ENCODE measurements at regions not wholly inside any gene's neighbourhood (a gene's known extent, or its start where the extent isn't known, plus 50 kb on each side); places are given as distances from the start of the nearest gene placed in this dataset.

- TF ChIP-seq CTCF (IDR thresholded peaks at IDR 0.05; ENCODE audit: low read depth, low read length), result no peak
- Histone ChIP-seq H3K9me3 (no peaks in the 10 kb centered on the region), H3K27me3 (peaks cover 36% of the 10 kb centered on the region), H3K4me1 (no peaks in the 10 kb centered on the region), H3K36me3 (no peaks in the 10 kb centered on the region), H3K4me3 (ENCODE audit: low read depth, low read length) (no peak overlapping the region)
- no peak for DNase-seq
Measured at GRCh38 chr15:98433856-98434255, 214.5 kb upstream of the IGF1R start.

GRCh38 chr15:98437752-98438151, 210.6 kb upstream of the IGF1R start:
- TF ChIP-seq CTCF (IDR thresholded peaks at IDR 0.05; ENCODE audit: low read depth, low read length), result no peak
- DNase-seq, result no peak
- Histone ChIP-seq H3K4me3 (ENCODE audit: low read depth, low read length) (no peak overlapping the region), H3K36me3 (no peaks in the 10 kb centered on the region), H3K4me1 (no peaks in the 10 kb centered on the region), H3K9me3 (no peaks in the 10 kb centered on the region), H3K27me3 (peaks cover 15% of the 10 kb centered on the region)

DNA sequence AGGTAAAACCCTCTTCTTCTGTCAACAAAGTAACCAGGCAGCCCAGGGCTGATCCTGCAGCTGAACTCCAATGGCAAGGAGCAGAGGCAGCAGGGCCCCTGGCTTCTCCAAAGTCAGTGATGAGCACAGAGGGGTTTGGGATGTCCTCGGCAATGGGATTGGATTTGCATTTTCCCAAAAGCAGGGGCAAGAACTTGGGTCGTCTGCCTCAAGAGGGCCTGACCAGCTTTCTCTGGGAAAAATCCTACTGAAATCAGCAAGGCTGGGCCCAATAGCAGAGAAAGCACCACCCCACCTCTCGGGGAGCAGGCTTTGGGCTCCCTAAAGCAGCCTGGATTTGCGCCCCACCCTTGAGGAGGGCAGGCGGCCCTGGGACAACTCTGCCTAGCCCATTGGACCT, 210.0 kb upstream of the IGF1R start:
- H3K9me3 ChIP-seq, result no peaks in the 10 kb centered on the region
- no peaks in the 10 kb centered on the region for H3K36me3 ChIP-seq
- DNase-seq, result no peak
- peaks cover 14% of the 10 kb centered on the region for H3K27me3 ChIP-seq
- TF ChIP-seq CTCF (IDR thresholded peaks at IDR 0.05; ENCODE audit: low read depth, low read length), result no peak
- H3K4me1 ChIP-seq, result no peaks in the 10 kb centered on the region
- H3K4me3 ChIP-seq (ENCODE audit: low read depth, low read length), result no peak overlapping the region

- DNase-seq, result no peak
- TF ChIP-seq CTCF (IDR thresholded peaks at IDR 0.05; ENCODE audit: low read depth, low read length), result no peak
- Histone ChIP-seq H3K27me3 (peaks cover 18% of the 10 kb centered on the region), H3K4me1 (no peaks in the 10 kb centered on the region; the same call in 1 of the 2 replicates), H3K9me3 (no peaks in the 10 kb centered on the region), H3K36me3 (no peaks in the 10 kb centered on the region), H3K4me3 (ENCODE audit: low read depth, low read length) (no peak overlapping the region)
Measured at GRCh38 chr15:98438907-98439306, 209.4 kb upstream of the IGF1R start.

GRCh38 chr15:98439523-98439942, 208.8 kb upstream of the IGF1R start:
- H3K27me3 ChIP-seq, result peaks cover 22% of the 10 kb centered on the region
- H3K4me1 ChIP-seq, result no peaks in the 10 kb centered on the region; the same call in 1 of the 2 replicates
- no peaks in the 10 kb centered on the region for H3K36me3 ChIP-seq
- TF ChIP-seq CTCF (IDR thresholded peaks at IDR 0.05; ENCODE audit: low read depth, low read length), result no peak
- no peaks in the 10 kb centered on the region for H3K9me3 ChIP-seq
- no peak for DNase-seq
- H3K4me3 ChIP-seq (ENCODE audit: low read depth, low read length), result no peak overlapping the region

DNA sequence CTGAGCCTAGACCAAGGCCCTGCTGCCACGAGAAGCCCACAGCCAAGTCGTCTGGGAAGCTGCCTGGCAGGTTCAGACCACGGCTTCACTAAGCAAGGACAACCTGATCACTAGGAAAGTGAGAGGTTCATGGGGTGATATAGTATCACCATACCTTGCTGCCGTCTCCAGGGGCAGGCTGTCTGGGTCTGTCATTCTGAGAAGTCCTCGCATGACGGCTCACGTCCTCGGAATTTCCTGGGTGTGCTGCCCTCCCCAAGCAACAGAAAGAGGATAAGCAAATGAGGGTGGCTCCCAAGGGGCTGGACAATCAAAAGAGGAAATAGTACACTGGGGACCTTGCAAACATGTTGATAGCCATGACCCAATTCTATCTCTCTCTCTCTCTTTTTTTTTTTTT, 207.4 kb upstream of the IGF1R start:
- Histone ChIP-seq H3K27me3 (peaks cover 21% of the 10 kb centered on the region), H3K36me3 (no peaks in the 10 kb centered on the region), H3K4me3 (ENCODE audit: low read depth, low read length) (no peak overlapping the region), H3K4me1 (no peaks in the 10 kb centered on the region; the same call in 1 of the 2 replicates), H3K9me3 (no peaks in the 10 kb centered on the region)
- no peak for DNase-seq
- no peak for TF ChIP-seq CTCF (IDR thresholded peaks at IDR 0.05; ENCODE audit: low read depth, low read length)

All from BE2C (cell line).